AML-193 (cell line): ENCODE measurements at regions not wholly inside any gene's neighbourhood (a gene's known extent, or its start where the extent isn't known, plus 50 kb on each side); places are given as distances from the start of the nearest gene placed in this dataset.

Experiments
- DNase-seq, 2 experiments: peaks; one replicate each; lab custom pipeline; 2025; lab: John Stamatoyannopoulos, UW

- no peak for DNase-seq
Observed at GRCh38 chr5:8393240-8393639, 524.3 kb downstream of the MTRR start.

DNA sequence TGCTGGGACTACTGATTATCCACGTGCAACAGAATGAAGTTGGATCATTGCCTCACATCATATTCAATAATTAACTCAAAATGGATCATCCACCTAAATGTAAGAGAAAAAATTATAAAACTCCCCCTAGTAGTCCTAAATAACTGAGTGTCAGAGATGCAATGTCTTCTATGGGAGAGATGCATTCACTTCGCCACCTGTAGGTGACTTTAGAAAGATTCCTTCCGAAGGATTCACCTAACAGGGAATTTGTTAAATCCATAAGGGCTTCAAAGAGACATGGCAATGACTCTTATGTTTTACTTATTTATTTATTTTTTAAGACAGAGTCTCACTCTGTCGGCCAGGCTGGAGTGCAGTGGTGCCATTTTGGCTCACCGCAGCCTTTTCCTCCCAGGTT lies 526.0 kb downstream of the MTRR start:
- no peak for DNase-seq

GRCh38 chr5:8396246-8396645 lies 527.3 kb downstream of the MTRR start:
- no peak for DNase-seq

DNA sequence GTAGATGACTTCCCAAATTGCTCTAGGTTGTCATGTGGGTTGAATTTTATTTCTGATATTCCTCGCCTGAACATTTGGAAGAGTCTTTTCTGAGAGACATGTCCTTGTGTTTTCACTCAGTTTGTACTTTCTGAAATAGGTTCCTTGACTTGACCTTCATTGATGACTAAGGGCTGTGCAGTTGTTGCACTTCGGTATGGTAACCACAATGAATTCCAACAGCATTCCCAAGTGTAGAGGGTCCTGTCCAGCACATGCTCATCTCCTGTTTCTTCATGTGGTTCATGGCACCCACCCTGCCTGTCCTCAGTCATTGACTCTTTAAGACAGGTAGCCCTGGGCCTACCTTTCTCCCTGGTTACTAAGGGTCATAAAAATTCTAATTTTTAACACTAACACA lies 527.8 kb downstream of the MTRR start:
- no peak for DNase-seq

DNA sequence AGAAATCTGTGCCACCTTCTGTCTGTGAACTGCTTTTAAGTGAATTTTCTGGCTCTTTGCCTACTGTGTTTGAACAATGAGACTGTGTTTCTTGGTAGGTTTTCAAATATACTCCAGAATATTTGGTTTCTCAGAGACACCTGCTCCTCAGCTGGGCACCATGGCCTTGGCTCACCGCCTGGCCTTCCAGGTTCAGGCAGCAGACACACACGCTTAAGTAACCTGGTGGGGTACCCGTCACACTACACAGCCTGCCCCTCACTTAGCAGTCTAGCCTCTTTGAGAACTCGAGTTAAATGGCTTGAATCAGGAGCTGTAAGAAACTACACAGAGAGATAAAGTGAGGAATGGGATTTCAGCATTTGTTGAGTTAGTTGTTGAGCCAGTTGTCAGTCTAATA lies 530.5 kb downstream of the MTRR start:
- DNase-seq: no peak

DNA sequence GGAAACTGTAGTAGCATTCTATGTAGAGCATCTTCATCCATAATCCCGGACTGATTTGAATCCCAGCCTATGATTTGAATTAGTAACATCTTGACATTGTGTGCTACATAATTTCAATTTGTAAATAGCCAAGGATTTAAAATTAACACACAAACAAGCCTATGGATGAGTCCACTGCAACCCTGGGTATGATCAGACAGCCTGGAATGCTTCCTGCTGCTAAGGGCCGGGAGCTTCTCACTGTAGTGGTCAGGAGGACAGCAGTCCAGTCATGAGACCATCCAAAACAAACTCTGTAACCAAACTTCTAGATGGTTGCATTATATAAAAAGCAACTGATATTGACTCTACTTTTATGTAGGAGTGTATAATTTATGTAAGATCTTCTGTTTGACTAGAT lies 539.3 kb downstream of the MTRR start:
- no peak for DNase-seq

DNA sequence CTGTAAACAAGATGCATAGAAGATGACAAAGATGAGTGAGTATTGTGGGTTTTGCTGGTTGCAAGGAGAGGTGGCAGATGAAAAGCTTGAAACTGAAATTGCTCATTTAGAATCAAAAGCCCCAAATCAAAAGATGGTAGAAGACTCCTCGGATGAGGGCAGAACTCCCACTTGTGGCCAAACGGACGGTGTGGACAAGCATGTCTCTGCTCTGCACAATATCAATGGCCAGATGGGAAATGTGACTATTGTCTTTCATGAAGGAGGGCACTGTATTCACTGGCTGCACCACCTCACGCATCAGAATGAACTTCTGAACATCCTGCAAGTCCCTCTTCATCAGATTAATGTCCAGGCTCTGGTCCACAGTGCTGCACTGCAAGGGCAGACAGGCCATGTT lies 541.7 kb downstream of the MTRR start:
- DNase-seq: no peak

- no peak for DNase-seq
Observed at GRCh38 chr5:8413975-8414374, 545.0 kb downstream of the MTRR start.

DNA sequence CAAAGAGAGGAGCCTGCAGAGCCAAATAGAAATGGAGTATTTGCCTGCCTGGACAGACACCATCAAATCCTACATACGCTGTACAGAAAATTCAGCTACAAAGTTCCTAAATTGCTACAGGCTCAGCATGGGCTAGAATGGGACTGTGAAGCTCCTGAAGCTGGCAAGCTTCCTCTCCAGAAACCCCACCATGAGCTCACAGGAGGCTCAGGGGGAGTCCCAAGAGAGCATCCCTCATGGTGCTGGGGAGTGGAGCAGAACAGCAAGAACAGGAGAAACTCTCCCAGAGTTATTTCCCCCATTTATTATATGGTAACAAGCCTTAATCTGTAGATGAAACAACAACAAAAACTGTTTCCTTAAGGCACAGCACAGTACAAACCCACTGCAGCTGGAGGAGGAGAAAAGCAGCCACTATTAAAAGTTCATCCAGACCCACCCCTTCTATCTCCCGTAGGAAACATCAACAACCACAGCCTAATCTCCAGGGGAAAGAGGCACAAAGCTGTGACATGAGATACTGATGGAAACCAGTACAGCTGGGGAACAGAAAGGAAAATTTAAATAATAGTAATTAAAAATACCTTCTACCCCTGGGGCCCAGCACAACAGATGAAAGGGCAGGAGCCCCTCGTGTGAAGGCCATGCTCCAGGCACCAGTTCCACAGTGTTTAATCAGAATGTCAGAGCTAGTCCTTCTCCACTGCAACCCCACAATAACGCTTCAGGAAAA lies 548.5 kb downstream of the MTRR start:
- no peak for DNase-seq

DNA sequence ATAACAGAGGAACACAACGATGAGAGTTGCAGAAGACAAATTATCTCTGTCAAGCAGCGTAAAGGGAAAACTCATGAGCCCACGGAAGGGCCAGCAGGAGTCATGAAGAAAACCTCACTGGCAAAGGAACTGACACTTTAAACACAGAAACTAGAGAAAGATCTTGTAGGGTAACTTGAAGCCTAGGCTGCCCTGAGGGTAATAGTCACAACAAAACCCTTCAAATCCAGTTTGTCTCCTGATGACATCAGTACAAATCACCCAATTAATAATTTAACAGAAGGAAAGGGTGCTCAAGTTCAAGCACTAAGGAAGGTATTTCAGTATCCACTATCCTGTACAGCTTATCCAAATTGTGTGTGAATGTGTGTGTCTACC lies 549.1 kb downstream of the MTRR start:
- DNase-seq: no peak

GRCh38 chr5:8429778-8430758 lies 561.1 kb downstream of the MTRR start:
- no peak for DNase-seq

GRCh38 chr5:8434501-8434900 lies 565.6 kb downstream of the MTRR start:
- DNase-seq: no peak

DNA sequence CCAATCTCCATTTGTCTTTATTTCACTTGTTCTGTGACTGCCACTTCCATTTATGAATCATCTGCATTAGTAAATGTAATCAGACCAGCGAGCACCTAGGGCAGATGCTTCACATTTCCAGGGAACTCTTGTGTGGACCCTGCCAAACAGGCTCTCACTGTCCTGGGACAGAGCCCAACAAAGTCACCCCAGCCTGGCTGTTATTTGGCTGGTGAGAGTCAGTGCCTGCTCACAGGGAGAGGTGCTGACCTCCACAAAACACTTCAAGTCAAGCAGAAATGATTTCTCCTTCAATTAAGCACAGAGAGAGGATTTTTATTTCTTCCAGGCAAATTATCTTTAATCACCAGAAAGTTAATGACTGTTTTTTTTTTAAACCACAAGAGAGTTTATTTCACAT lies 568.0 kb downstream of the MTRR start:
- no peak for DNase-seq

- DNase-seq: no peak
Observed at GRCh38 chr5:8445139-8445538, 576.2 kb downstream of the MTRR start.

- DNase-seq: no peak
Observed at GRCh38 chr5:8446179-8446578, 577.2 kb downstream of the MTRR start.

DNA sequence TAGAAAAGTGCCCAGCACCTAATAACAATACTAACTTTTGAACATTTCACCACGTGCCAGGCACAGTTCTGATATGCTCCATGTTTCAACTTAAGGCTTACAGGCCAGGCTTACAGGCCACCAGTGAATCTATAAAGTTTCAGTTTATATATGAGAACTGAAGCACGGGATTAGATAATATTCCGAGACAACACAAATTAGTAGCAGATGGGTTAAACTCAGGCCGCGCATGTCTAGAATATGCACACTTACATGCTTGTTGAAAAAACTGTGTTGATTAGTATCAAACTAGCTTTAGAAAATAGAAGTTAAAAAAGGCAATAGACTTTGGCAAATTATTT lies 587.9 kb downstream of the MTRR start:
- DNase-seq: no peak

DNA sequence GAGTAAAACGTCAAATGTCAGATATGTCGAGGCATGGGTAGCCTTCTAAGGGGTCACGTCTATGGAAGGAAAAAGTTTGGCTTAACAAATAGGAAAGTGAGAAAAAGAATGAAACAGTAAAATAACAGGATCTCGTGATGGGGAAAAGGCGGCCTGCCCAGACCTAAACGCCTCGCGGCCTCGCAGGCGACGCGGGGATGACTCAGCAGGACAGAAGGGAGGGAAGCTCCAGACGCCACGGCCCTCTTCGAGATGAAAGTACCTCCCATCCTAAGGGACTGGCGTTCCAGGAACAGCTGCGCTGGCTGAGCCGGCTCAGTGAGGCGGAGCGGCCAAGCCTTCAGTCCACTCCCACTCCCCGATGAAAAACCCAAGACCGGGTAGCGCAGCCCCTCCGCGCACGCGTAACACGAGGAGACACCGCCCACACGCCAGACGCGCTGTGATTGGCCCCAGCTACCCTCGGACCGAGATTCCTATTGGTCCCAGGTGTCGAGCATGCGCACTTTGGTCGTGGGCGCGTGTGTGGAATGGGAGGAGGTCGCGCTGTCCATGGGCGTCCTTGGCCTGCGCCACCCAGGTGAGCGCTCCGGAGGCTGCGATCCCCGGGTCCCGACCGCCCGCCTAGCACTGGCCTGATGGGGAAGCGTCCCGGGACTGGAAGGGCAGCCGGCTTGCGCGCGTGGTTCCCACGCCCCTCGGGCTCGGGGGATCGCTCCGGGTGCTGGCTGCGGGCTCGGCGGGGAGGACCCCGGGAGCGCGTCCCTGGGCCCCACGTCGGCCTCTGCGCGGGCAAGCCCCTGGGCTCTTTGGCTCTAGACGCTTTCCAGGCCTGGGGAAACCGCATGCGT lies 588.5 kb downstream of the MTRR start:
- DNase-seq: no peak

GRCh38 chr5:8458038-8458383 lies 589.1 kb downstream of the MTRR start:
- no peak for DNase-seq

- DNase-seq: no peak
Observed at GRCh38 chr5:8461543-8461942, 592.6 kb downstream of the MTRR start.

GRCh38 chr5:8462565-8462964 lies 593.6 kb downstream of the MTRR start:
- no peak for DNase-seq

GRCh38 chr5:8470489-8470888 lies 601.5 kb downstream of the MTRR start:
- DNase-seq: no peak

- DNase-seq: no peak
Observed at GRCh38 chr5:8471581-8471980, 602.6 kb downstream of the MTRR start.

- DNase-seq: no peak
Observed at GRCh38 chr5:8473016-8473415, 604.1 kb downstream of the MTRR start.
